NCI-H510A (cell line): ENCODE measurements at regions not wholly inside any gene's neighbourhood (a gene's known extent, or its start where the extent isn't known, plus 50 kb on each side); places are given as distances from the start of the nearest gene placed in this dataset.

Experiments used
- DNase-seq: peaks from one replicate; lab custom pipeline; 2025; lab: John Stamatoyannopoulos, UW

GRCh38 chr21:24222676-24223075 lies 1384.6 kb downstream of the MRPL39 start:
- DNase-seq = no peak

GRCh38 chr21:24220446-24220845 lies 1386.8 kb downstream of the MRPL39 start:
- DNase-seq = no peak

DNA sequence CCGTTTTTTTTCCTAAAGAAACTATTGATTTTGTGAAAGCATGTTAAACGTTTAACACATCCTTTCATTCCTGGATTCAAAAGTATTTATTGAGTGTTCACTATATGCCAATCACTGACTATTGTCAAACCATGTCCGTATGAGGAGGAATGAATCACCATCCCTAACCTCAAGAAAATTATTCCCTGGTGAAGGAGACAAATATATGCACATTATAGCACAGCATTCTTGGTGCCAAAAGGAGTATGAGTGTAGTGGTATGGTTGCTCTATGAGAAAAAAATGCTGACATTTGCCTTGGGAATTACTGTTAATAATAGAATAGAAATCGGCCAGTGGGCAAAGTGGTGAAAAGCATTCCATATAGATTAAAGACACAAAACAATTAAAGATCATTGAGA lies 1390.1 kb downstream of the MRPL39 start:
- DNase-seq = no peak

- DNase-seq = no peak
Observed at GRCh38 chr21:24210130-24210529, 1397.2 kb downstream of the MRPL39 start.

DNA sequence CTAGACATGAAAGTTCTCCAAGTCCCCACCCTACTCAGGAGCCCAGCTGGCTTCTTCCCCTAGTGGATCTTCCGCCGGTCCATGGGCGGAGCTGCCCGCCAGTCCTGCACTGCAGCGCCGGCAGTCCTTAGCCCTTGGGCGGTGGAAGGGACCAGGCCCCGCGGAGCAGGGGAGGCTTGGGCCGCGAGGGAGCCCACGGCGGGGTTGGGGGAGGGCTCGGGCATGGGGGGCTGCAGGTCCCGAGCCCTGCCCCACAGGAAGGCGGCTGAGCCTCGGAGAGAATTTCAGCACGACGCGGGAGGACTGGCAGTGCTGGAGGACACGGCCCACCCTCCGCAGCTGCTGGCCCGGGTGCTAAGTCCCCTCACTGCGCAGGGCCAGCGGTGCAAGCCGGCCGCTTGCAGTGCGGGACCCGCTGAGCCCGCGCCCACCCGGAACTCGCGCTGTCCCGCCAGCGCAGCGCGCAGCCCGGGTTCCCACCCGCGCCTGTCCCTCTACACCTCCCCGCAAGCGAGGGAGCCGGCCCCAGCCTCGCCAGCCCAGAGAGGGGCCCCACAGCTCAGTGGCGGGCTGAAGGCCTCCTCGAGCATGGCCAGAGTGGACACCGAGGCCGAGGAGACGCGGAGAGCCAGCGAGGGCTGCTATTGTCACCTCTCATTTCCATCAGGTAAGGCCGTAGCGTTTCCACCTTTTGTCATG lies 1398.6 kb downstream of the MRPL39 start:
- DNase-seq = no peak

DNA sequence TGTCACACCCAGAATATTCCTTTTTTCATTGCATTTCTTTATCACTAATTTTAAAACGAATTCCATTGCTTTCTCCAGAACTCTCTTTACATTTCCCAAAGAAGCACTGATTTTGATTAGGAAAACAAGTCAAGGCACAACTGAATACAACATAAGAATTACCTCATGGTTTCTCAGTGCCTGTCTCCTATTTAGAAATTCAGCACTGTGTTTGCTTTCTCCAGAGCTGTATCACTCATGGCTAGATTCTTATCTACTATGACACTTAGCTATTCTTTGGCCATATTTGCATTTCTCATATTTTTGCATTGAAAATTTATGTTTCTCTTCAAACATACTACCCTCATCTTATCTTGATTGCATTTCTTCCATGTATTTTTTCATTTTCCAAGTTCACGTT lies 1402.0 kb downstream of the MRPL39 start:
- no peak for DNase-seq

GRCh38 chr21:24204641-24205040 lies 1402.6 kb downstream of the MRPL39 start:
- DNase-seq = no peak

DNA sequence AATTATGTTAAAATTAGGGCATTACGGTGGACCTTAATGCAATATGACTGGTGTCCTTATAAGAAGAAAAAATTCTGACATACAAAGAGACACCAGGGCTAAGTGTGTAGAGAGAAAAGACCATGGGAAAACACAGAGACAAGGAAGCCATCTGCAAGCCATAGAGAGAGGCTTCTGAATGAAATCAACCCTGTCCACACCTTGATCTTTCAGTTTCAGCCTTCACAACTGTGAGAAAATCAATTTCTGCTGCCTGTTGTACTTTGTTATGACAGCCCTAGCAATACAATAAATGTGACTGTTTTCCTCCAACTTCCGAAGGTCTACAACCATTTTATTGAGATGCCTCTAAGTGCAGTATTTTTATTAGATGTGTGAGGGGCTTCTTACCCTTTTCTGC lies 1407.2 kb downstream of the MRPL39 start:
- no peak for DNase-seq

DNA sequence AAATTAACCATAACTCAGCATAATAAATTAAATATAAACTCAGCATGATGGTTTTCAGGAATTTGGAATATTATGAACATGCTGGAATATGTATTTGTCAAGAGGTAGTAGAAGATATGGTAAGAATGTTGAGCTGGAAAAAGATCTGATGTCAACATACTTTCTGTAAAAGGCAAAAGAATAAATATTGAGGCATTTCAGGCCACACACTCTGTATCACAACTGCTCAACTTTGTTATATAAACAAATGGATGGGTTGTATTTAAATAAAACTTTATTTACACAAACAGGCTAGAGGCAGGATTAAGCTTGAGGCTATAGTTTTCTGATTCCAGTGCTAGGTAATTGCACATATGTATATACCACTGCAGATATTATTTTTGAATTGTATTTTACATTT lies 1409.4 kb downstream of the MRPL39 start:
- no peak for DNase-seq

- DNase-seq = no peak
Observed at GRCh38 chr21:24197132-24197643, 1410.1 kb downstream of the MRPL39 start.

DNA sequence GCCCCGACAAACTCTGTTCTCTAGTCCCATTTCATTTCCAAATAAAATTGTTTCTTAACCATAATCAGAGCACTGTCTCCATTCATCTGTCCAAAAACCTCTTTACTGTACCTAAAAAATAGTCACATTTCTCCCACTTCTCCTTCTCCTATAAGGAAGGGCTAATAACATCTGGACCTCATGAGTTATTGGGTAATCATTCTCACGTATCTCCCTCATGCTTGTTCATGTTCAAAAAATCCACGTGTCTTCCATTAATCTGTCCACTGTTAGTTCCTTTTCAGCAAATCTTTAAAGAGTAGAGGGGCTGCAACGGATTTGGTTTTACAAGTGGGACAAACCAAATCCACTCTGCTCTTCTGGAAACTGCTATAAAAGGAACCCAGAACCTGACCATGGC lies 1418.8 kb downstream of the MRPL39 start:
- no peak for DNase-seq

DNA sequence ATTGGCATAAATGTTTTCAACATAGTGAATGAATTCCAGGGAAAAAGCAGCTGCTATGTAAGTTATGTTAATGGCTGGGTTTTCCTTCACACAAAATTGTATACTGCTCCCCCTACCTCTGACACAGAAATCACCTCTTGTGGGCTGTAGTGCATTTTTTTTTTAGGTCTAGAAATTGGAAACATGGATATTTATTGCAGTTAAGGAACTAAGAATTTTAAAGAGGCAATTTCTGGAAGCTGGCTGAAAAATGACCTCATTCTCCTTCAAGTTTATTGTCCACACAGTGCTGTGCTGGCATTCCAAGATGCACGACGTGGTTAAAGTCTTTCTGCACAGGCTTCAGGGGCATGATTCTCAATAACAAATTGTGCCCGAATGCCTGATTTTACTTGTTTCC lies 1424.2 kb downstream of the MRPL39 start:
- no peak for DNase-seq

DNA sequence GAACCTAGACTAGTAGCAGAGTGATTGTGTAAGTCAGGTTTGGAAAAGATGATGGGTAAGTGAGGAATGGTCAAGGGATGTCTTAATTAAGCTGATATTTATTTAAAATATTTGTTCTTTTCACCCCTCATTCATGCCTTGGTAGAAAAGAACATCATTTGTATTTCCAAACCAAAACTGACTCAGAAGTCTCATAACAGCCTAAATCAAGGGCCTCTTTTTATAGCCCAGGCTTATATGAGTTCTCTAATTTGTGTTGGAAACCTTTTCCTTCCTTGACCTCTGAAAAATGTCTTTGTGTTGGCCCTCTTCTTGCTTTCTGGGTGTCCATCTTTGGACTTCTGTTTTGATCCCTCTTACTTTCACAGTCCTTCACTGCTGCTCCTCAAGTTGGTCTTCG lies 1428.2 kb downstream of the MRPL39 start:
- DNase-seq = no peak

GRCh38 chr21:24175106-24175505 lies 1432.2 kb downstream of the MRPL39 start:
- DNase-seq = no peak

DNA sequence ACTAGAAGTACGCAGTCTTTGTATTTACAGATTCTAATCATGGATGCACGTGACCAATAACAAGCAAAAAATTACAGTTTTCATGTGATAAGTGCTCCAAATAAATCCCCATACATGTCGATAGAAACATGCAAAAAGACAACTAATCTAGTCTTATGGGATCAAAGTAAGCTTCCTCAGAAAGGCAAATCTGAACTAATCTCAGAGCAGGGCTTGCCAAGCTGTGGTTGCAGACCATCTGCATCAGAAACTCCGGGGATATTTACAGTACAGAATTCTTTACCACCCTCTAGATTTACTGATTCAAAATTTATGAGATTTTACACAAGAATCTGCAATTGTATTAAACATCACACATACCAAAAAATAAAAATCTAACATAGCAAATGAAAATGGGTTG lies 1435.5 kb downstream of the MRPL39 start:
- no peak for DNase-seq

DNA sequence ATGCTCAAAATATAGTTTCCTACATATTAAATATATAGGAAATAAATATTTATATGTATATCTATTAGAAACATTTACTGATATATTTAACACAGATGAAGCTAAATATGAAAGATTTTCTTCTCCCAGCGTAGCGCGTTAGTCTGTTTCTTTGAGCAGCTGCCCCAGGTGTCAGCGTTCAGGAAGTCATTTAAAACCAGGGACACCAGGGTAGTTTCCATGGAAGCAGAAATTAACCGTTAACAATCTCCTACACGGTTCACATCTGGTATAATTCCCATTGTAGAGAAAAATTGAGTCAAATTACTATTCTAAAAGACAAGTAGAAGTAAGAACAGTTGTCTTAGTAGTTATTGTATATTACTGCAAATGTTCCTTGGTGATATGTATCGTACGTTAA lies 1443.7 kb downstream of the MRPL39 start:
- no peak for DNase-seq

- DNase-seq = no peak
Observed at GRCh38 chr21:24160528-24160927, 1446.8 kb downstream of the MRPL39 start.

DNA sequence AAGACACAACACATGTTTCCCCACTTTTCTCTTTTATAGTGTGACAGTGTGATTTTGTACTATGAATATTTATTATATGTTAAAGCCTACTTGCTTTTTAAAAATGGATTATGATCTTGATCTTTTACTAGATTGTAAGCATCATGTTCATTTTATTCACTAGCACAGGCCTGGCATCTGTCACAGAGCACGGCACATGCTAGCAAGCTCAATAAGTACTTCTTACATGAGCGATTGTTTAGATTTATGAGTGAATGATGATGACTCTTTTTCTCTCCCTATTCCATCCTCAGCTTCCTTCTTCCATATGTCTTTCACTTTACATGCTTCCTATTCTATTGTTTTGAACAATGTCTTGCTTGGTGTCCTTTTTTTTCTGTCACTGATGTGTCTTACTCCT lies 1454.1 kb downstream of the MRPL39 start:
- DNase-seq = no peak

DNA sequence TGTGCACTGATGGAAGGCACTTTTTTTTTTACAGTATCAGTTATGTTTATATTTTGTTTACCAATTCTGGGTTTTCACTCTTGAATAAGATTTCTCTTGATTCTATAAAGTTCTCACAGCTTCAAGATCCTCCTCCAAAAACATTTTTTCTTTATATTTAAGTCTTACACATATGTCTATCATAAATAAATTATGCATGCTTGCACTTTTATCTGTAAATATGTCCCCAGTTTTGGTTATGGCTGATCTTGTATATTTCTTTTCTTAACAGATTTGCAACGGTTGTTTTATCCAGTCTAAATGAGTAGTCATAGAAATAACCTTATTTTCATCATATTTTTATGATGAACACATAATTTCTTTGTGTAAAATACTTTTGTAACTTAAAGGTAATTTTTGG lies 1456.5 kb downstream of the MRPL39 start:
- DNase-seq = no peak

- no peak for DNase-seq
Observed at GRCh38 chr21:24148461-24148860, 1458.8 kb downstream of the MRPL39 start.

DNA sequence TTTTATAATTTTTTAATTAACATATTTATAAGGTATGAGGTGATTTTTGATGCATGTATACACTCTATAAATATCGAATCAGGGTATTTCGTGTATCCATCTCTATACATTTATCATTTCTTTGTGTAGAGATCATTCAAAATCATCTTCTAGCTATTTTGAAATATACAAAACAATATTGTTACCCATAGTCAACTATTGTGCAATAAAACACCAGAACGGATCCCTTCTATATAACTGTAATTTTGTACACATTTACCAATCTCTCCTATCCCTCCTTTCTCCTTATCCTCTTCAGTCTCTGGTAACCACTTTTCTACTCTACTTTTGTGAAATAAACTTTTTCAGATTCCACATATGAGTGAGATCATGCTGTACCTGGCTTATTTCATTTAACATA lies 1459.6 kb downstream of the MRPL39 start:
- DNase-seq = no peak

GRCh38 chr21:24131056-24131455 lies 1476.2 kb downstream of the MRPL39 start:
- no peak for DNase-seq

- no peak for DNase-seq
Observed at GRCh38 chr21:24127651-24128050, 1479.6 kb downstream of the MRPL39 start.

DNA sequence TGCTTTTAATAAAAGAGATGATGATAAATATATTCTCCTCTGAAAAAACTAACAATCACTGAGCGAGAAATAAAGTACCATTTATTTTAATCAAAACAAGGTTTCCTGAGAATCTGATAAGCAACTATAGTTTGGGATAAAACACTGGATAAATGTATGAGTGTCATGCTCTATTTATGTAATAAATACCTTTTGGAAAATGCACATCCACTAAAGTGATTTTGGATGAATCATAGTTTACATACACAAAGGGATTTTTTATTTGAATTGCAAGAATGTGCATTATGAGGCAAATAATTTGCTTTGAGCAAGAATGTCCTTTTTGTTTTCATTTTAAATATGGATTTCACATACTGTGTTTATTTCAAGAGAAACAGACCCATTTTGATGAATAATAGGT lies 1483.5 kb downstream of the MRPL39 start:
- no peak for DNase-seq
